ENCODE measurements at regions not wholly inside any gene's neighbourhood (a gene's known extent, or its start where the extent isn't known, plus 50 kb on each side); places are given as distances from the start of the nearest gene placed in this dataset.
A peak's percentile ranks its signal among the peaks of the same experiment; 100 is the strongest.
"Not testable (repeated sequence)": the region's sequence is repeated elsewhere in the genome, so short reads cannot be mapped to it uniquely, and the experiment has no call there.

DNA sequence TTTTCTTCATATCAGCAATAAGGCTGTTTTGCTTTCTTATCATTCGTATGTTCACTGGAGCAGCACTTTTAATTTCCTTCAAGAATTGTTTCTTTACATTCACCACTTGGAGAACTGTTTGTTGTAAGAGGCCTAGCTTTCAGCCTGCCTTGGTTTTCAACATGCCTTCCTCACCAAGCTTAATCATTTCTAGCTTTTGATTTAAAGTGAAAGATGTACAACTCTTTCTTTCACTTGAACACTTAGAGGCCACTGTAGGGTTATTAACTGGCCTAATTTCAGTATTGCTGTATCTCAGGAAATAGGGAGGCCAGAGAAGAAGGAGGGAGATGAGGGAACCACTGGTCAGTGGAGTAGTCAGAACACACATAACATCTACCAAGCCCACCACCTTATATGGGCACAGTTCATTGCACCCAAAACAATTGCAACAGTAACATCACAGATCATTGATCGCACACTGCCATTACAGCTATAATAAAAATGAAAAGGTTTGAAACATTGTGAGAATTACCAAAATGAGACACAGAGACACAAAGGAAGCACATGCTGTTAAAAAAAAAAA is 181.4 kb upstream of the TUBA3C start:
- intact Hi-C loops (cut with DNase I) = no loop called here
- ATAC-seq (no peak), DNase-seq (ENCODE audit: missing footprints) (no peak)

DNA sequence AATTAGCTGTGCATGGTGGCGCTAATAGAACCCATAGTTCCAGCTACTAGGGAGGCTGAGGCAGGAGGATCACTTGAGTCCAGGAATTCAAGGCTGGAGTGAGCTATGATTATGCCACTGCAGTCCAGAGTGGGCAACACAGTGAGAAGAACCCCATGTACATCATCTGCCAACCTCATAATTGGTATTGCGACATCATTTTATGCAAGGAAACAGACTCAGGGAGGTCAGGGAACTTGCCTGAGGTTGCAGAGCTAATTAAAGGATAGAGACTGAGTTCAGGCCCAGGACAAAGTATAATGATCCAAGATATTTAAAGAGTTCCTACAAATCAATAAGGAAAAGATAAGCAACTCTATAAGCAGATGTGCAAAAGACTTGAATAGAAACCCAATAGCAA is 178.1 kb upstream of the TUBA3C start:
- intact Hi-C loops (cut with DNase I) = not testable (repeated sequence)

DNA sequence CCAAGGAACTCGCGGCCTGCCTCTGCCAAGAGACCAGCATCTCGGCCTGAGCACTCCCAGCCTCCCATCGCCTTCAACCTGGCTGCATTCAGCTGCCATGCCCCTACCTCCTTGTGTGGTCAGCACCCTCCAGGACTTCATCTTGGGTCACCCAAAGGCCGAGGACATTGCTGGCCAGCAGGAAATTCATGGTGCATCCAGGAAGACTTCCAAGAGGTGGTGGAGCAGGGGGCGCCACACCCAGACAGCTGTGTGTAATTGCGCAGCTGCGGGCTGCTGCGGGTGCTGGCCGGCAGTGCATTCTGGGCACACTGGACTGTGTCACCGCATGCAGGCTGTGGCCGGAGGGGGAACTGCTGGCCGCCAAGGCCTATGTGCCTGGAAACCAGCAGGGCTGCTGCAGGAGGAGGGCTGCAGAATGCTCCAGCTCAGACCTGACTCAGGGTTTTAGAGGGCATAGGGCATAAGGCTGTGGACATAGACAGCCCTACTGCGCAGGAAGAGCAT is 164.3 kb upstream of the TUBA3C start:
- no peak for ATAC-seq
- intact Hi-C loops (cut with DNase I) = no loop called here
- no peak for DNase-seq (ENCODE audit: missing footprints)

More for the DNA sequence above, 178.1 kb upstream of the TUBA3C start:
- ATAC-seq; DNase-seq (ENCODE audit: missing footprints): not testable (repeated sequence)

DNA sequence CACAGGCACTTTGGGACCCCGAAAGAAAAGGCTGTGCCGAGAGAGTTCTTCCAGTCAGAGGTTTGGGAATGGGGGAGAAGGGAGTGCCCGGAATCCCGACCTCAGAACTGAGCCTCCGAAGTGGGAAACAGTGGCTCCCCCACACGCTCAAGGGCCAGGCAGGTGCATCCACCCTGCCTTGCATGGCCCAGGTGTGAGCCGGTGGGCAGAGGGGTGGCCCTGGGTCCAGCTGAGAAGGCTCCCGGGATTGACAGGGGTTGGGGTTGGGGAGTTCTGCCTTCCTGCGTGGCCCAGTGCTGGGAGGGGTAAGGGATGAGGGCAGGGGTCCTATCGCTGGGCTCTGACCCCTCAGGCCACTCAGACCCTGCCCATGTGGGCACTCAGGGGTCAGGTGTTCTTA is 163.5 kb upstream of the TUBA3C start:
- ATAC-seq (no peak), DNase-seq (ENCODE audit: missing footprints) (no peak)
- intact Hi-C loops (cut with DNase I) = no loop called here

DNA sequence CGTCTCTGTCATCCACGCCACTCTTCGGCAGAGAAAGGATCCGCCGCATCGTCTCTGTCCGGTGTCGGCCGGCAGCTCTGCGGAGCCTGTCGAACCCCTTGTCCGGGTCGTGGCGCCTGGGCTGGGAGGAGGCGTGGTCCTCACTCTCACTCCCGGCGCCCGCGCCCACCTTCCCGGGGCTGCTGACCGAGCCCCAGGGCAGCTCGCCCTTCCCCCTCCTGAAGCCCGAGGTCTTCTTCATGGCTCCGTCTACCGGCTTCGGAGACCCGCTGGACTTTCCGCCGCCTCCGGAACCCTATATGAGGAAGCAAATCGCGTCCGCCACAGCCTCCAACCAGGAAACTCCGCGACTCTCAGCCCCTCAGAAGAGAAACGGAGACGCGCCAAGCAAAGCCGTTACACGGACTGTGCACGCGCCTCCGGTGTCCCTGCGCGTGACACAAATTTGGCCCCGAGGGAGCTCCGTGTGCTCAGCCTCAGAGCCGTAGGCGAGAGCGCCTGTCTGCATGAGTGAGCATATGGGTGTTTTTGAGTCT is 163.0 kb upstream of the TUBA3C start:
- peak; percentile 78 for DNase-seq (ENCODE audit: missing footprints)
- intact Hi-C loops (cut with DNase I); ATAC-seq: not testable (repeated sequence)

DNA sequence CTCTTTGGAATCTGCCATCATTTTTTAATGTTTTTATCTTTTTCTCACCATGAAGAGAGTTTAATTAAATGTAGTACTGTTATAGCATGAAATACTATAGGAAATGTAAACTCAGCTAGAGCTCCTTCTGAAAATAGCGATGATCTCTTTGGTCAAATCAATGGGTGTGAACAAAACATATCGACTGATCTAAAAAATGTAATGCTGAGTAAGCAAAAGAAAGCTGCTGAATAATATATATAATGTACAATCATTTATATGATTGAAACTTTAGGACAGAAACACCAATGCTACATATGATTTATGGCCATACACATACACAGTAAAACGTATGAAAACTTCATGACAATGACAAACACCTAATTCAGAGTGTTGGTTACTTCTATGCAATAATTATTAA is 150.8 kb upstream of the TUBA3C start:
- no peak for ATAC-seq
- intact Hi-C loops (cut with DNase I) = no loop called here
- DNase-seq (ENCODE audit: missing footprints) = no peak

DNA sequence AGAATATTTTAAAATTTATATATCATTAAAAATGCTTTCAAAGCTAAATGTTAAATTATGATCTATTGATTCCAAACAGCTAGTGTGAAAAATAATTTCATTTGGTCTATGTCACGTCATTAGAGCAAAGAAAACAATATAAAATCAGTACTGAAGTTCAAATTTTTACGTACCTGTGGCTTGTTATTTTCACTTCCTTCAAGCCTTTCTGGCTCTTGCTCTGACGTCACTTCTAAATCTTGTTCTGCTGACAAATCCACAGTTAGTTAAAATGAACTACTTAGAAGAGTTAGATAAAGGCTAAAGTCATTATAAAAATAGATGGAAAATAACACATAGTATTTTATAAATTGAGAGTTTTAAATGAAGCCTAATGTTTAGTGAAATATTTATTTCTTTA is 147.7 kb upstream of the TUBA3C start:
- ATAC-seq (no peak), DNase-seq (ENCODE audit: missing footprints) (no peak)
- intact Hi-C loops (cut with DNase I) = no loop called here

DNA sequence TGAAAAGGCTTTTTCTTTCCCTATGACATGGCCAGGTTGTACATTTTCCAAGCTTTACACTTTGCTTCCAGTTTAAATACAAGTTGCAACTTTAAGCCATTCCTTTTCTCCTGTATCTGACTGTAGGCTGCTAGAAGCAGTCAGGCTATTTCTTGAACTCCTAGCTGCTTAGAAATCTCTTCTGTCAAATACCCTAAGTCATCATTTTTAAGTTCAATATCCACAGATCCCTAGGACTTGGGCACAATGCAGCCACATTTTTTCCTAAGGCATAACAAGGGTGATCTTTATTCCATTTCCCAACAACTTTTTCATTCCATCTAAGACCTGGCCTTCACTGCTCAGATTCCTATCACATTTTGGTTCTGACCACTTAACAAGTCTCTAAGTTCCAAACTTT is 142.7 kb upstream of the TUBA3C start:
- no peak for DNase-seq (ENCODE audit: missing footprints)
- ATAC-seq = no peak
- intact Hi-C loops (cut with DNase I) = no loop called here

DNA sequence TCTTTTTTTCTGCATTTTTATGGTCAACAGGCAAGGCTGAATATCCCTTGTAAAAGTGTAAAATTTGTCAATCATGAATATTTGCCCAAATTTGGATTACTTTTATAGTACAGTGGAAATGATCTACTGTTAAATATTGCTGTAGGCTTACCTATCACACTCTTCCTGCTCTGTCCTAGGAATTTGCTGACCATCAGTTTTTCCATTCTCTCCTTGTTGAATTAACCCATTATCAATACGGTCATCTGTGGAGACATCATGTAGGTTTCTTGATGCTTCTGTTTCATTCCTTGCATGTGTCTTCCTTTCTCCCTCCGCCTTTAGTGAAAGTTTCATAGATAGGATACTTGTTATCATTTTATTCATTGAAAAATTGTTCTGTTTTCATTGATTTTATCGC is 139.6 kb upstream of the TUBA3C start:
- ATAC-seq (no peak), DNase-seq (ENCODE audit: missing footprints) (no peak)
- intact Hi-C loops (cut with DNase I) = no loop called here

DNA sequence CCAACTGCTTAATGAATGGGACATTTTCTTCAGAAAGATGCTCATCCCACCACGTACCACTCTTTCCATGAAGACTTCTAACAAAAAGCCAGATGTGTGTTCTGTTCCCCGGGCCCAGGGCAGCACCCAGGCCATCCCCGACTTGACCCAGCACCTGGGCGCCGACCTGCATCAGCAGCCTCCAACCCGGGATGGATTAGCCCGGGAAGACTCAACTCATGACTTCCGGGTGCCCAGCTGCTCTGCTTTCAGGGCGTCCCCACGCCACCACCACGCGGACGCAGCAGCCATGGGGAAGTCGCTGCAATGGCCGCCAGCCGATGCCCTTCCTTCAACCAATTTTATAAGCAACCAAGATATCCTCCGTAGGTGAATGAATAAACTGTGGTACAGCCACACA is 123.8 kb upstream of the TUBA3C start:
- no peak for ATAC-seq
- DNase-seq (ENCODE audit: missing footprints) = no peak
- intact Hi-C loops (cut with DNase I) = no loop called here

DNA sequence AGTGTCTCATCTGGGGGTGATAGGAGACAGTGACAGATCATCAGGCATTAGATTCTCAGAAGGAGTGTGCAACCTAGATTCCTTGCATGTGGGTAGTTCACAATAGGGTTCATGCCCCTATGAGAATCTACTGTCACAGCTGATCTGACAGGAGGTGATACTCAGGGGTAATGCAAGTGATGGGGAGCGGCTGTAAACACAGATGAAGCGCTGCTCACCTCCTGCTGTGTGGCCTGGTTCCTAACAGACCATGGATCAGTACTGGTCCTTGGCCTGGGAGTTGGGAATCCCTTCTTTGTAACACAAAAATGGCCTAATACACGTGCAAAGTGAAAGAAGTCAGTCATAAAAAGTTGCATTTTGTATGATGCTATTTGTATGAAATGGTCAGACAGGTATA is 107.6 kb upstream of the TUBA3C start:
- intact Hi-C loops (cut with DNase I) = no loop called here
- ATAC-seq (no peak), DNase-seq (ENCODE audit: missing footprints) (no peak)

DNA sequence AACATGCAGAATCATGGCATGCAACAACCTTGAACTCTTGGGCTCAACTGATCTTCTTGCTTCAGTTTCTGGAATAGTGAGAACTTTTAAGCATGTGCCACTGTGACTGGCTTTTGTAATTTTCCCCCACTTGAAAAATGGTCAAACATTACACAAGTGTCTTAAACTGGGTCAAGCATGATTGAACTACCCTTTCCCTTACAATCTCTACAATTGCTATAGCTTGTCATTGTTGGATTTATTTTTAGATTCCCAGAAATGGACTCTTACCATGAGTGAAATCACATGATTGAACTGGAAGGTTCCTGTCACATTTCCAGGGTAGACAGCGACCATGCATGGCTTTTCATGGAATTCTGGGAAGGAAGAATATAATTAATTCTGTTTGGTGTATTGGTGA is 102.2 kb upstream of the TUBA3C start:
- ATAC-seq = no peak
- no peak for DNase-seq (ENCODE audit: missing footprints)
- intact Hi-C loops (cut with DNase I) = no loop called here

DNA sequence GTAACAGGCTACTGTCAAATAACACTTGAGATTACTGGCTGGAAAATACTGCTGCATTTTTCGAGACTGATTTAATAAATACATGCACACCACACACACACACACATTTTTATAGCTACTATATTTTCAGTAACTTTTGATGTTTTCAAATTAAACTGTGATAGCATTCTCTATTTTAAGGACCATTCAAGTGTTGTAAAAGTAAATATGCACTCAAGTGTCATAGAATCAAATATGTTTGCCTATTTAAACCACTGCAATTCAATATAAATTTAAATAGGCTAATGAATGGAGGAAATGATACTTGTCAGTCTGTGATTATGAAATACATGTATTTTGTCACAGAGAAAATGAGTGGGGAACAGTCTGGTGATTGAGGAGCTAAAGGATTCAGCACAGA is 86.7 kb upstream of the TUBA3C start:
- ATAC-seq (no peak), DNase-seq (ENCODE audit: missing footprints) (no peak)
- intact Hi-C loops (cut with DNase I) = no loop called here

DNA sequence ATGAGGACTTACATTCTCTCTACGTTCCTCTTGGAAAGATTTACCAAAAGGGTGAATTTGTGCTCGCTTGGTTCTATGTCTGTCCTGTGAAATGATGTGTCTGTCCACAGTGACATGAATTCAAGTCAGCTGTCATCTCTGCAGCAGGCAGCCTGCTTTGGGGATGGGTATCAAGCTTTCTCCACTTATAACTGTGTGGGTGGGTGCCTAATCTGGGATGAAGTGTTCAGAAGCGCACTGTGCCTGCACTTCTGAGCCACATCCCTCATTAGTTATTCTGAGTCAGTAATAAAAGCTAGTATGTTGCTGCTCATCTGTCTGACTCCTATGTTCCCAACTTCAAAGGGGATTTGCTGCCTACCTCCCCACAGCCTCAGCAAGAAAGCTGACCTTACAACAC is 86.1 kb upstream of the TUBA3C start:
- intact Hi-C loops (cut with DNase I) = no loop called here
- no peak for ATAC-seq
- no peak for DNase-seq (ENCODE audit: missing footprints)

DNA sequence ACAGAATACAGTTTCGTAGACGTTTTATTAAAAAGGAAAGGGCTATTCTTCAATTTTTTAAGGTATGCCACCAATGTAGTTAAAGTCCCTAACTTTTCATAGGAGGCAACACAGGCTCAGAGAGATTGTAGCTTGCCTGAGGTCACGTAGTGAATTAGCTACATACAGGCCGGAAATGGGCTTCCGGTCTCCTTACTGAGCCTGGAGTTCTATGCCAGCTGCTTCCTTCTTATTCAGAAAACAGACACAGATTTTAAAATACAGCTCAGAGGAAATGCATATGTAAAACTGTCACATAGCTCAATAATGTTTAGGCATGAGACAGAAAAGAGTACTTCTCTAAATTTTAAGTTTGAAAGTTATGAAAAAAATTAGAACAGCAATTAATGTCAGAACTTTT is 85.4 kb upstream of the TUBA3C start:
- DNase-seq (ENCODE audit: missing footprints) = no peak
- intact Hi-C loops (cut with DNase I) = no loop called here
- ATAC-seq = no peak

DNA sequence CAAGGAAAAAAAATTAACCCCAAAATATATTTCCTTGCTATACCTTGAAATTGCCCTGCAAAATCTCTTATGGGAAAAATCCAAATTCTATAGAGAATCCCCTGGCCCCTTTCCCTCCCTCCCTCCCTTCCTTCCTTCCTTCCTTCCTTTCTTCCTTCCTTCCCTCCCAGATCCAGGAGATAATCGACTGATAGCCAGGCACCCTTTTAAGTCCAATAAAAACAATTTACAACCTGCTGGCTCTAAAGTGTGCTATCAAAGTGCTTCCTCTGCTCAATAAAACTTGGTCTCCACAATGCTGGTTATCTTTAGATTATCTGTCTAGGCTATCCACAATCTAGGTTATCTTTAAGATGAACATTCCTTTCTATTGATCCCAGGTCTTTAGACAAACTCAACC is 83.1 kb upstream of the TUBA3C start:
- intact Hi-C loops (cut with DNase I) = no loop called here
- DNase-seq (ENCODE audit: missing footprints) = no peak
- ATAC-seq = no peak

DNA sequence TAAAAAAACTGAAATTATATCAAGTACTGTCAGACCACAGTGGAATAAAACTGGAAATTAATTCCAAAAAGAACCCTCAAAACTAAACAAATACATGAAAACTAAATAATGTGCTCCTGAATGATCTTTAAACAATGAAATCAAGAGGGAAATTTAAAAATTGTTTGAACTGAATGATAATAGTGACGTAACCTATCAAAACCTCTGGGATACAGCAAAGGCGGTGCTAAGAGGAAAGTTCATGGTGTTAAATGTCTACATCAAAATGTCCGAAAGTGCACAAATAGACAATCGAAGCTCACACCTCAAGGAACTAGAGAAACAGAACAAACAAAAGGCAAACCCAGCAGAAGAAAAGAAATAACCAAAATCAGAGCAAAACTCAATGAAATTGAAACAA is 70.8 kb upstream of the TUBA3C start:
- DNase-seq (ENCODE audit: missing footprints) (no peak), ATAC-seq (no peak)
- intact Hi-C loops (cut with DNase I) = no loop called here

DNA sequence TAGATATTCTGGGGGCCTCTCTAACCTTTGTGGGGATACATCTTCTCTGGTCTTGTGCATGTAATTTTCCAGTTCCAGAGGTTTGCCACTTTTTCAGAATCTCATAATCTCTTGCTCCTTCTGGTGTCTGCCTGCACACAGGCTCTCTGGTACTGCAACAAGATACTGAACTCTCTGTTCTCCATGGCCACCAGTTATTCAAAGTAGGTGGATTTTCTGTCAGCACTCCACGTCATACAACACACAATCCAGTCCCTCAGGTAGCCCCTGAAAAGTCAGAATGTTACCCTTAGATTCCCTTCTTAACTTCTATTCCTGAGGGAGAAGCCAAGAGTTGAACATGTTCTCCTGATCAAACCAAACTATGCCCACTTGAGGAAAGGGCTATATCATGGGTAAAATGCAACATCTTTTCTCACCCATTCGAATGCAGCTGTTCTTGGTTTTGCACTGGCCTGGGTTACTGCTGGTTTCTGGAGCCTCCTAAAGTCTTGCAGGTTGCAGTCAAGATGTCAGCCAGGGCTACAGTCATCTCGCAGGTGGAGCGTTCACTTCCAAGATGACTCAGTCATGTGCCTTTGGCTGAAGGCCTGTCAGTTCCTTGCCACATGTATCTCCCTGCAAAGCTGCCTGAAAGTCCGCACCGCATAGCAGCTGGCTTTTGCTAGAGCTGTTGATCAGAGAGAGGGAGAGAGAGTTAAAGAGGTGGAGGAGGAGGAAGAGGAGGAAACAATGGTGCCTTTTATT is 57.7 kb upstream of the TUBA3C start:
- no peak for DNase-seq (ENCODE audit: missing footprints)
- ATAC-seq = no peak
- intact Hi-C loops (cut with DNase I) = no loop called here
